HG03571 (cell line): ENCODE measurements at regions not wholly inside any gene's neighbourhood (a gene's known extent, or its start where the extent isn't known, plus 50 kb on each side); places are given as distances from the start of the nearest gene placed in this dataset.
"Not testable (repeated sequence)": the region's sequence is repeated elsewhere in the genome, so short reads cannot be mapped to it uniquely, and the experiment has no call there.

Experiments
- ATAC-seq: cut with Tn5 transposase; IDR thresholded peaks from one replicate; pipeline ENCODE4 v1.9.1; 2021; ENCODE audit not compliant: unreplicated experiment

DNA sequence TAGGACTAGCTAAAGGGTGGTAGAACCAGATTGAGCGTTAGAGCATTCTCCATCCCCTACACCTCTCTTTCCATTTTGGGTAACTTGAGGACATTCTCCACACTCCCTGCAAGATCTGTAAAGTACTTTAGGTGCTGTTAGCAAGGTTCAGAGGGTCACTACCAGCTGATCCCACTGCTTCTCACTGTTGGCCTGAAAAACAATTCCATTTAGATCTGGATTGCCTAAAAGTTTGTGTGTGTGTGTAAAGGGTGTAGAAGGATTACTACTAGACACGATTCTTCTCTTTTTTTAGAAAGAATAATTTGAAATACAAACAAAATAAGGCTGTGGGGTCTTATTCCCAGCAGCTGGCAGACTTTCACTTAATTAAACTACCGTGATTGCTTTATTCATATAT is 95.1 kb upstream of the TMEM178A start:
- ATAC-seq, result no peak

DNA sequence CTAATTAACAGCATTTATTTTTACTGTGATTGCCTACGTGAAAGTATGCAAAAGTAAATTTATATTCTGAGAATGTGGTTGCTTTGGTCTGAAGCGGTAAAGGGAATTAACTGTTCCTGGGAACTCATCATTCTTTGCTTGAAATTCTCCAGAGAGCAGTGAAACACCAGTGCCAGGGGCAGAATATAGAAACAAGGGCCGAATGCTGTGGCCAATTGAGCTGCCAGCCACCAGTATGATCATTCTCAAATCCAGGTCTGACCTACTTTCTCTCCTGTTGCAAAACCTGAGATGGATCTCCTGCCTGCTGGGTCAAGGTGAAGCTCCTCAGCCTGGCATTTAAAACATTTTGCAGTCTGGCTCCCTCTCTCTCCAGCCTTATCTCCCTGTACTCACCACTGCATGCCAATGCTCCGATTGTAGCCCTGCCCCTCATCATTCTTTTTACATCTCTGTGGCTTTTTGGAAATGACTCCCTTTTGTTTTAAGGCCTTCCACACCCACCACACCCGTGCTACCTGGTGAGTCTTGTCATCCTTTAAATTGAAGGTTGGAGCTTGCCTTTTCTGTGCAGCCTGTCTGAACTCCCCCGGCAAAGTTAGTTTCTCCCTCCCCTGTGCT is 94.5 kb upstream of the TMEM178A start:
- ATAC-seq, result no peak

DNA sequence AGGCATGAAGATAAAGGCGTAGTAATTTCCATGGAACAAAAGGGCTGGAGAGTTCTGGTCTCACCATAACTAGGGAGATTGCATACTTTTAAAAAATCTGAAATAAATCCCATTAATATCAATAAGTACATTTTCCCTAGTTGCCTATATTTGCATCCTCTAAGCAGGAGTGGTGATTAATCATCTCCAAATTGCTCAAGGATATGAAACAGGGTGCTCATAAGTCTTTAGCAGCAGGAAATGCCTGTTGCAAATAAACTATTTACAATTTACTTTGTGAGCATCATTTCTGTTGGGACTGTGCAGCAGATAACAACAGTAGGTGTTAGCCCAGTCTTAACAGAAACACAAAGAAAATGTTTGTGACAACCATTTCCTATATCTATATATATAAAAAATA is 92.4 kb upstream of the TMEM178A start:
- no peak for ATAC-seq

DNA sequence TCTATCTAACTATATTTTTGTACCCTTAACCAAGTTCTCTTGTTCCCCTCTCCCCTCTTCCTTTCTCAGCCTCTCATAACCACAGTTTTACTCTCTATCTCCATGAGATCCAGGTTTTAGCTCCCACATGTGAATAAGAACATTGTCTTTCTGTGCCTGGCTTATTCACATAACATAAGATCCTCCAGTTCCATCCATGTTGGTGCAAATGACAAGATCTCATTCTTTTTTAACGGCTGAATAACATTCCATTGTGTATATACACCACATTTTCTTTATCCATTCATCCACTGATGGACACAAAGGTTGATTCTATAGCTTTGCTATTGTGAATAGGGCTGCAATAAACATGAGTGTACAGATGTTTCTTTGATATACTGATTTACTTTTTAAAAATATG is 83.9 kb upstream of the TMEM178A start:
- ATAC-seq, result no peak

GRCh38 chr2:39583213-39583612 is 82.5 kb upstream of the TMEM178A start:
- ATAC-seq, result no peak

DNA sequence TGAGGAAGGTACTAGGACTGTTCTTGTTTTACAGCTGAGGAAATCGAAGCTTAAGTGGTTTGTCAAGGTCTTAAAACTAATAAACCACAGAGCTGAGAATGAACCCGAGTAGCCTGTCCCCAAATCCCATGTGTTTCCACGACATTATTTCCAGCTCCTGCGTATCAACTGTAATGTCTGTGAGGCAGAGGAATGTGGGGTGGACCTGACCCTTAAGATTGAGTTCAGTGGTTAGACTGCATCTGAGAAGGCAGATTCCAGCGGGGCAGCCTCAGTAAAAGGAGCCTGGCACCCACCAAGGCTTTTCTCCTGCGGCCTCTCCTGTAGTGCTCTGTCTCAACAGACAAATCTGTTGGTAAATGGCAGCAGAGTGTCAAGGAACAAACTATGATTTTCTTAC is 81.9 kb upstream of the TMEM178A start:
- ATAC-seq, result no peak

DNA sequence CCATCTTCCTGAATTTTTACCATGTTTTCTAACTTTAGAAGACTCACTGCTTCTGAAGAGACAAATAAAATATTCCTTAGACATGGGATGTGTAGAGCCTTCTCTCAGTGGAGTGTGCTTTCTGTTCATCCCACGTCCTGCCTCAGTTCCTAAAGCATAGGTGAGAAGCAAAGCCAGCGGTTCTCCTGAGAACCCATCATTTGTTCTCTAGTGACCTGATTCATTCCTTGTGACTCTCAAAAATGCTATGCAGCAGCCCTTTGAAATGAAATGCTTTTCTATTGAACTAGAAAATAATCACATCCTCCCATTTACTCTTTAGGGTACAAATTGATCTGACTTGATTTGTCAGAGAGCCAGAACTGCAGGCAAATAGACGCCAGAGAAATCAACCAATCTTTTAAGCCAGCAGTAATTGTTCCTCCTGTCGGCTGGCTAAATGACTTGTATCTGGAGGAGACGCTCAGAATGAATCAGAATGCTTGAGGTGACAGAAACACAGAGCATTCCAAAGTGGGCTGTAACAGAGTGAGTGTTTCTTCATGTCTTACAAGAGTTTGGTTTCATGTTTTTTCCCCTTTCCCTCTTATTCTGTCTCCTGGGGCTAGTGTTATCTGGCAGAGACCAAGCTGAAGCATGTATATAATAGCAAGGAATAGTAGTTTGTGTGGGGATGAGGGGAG is 81.3 kb upstream of the TMEM178A start:
- no peak for ATAC-seq

- ATAC-seq, result not testable (repeated sequence)
Observed at GRCh38 chr2:39585531-39585930, 80.2 kb upstream of the TMEM178A start.

GRCh38 chr2:39587168-39587567 is 78.5 kb upstream of the TMEM178A start:
- ATAC-seq, result no peak

DNA sequence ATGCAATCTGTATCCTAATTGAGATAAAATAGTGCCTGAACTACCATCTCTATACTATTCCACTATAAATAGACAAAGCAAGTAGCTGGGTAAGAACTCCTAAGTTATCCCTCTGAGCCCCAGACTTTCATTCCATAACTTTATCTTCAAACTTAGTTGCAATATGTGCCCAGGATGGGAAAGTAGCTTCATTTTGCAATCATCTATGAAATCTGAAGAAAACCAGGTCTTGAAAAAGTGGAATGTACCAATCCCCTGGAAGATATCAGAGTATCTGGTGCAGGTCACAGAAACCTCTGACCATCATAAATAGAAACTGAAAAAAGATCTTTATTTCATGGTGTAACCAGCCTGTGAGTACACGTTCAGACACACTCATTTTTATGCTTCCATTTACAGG is 78.1 kb upstream of the TMEM178A start:
- ATAC-seq, result no peak

DNA sequence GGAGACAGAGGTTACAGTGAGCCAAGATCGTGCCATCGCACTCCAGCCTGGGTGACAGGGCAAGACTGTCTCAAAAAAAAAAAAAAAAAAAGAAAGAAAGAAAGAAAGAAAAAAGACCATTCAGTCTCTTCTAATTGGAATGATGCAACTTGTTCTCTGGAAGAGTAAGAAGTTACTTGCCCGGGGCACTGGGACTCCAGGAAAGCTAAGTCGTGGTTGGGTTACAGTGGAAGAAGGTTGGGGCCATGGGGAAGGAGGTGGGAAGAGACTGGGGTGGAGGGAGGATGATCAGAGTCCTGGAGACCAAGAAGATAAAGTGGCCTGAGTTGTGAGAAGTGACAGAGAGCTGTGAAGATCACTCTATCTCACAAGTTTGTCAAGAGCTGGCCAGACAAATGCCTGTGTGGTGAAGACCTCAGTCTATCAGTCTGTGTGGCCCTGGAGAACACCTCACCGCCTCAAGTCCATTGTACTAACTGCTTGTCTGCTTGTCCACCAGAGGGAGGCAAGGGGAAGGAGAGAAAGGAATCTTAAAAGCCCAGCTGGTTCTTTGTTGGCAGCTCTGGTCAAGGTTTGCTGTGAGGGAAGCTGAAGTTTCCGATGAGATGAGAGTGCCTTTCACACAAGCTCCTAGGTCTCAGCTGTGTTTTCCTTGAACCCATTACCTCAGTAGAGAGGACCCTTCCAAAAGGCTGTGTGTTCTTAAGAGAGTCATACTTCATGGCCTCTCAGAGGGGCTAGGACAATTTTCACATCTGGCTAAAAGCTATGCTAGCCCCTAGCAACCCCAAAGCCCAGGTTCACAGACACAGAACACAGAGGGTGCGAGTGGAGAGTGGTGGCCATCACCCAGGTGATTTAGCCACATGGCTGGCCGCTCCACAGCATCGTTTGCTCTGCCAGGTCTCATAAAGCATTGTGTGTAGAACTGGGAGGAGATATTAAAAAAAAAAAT is 72.0 kb upstream of the TMEM178A start:
- no peak for ATAC-seq

GRCh38 chr2:39595116-39595515 is 70.6 kb upstream of the TMEM178A start:
- no peak for ATAC-seq

- no peak for ATAC-seq
Observed at GRCh38 chr2:39597314-39597713, 68.4 kb upstream of the TMEM178A start.

GRCh38 chr2:39602616-39603015 is 63.1 kb upstream of the TMEM178A start:
- no peak for ATAC-seq

DNA sequence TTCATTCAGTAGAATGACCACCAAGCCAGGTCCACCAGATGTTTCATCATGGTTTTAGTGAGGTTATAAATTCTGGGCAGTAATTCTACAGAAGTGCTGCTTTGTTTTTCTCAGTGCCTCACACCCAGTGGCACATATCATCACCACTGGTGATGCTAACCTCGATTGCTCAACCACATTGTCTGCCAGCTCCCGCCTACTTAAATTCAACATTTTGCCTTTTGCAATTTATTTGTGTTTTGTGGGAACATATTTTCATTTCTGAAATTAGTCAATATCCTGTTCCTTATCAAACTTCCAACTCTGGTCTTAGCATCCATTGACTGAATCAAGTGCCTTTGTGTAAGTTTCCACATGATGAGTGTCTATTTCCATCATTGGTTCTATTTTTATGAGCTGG is 62.3 kb upstream of the TMEM178A start:
- no peak for ATAC-seq

DNA sequence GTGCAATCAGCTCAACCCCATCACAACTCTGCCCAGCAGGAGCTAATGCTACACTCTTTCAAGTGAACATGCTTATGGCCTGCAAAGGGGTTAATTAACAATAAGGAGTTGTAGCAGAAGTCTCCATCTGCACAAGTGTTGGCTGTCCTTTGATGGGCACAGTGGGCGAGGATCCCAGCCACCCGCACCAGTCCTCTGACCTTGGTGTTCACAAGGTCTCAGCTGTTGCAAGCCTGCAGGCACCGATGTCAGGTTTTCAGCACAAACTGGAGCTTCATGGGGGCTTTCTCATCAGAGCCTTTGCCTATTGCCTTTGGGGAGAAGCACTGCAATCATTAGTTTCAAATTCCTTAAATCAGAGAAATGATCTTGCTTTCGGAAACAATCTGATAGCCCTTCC is 60.9 kb upstream of the TMEM178A start:
- ATAC-seq, result no peak

GRCh38 chr2:39606585-39606984 is 59.1 kb upstream of the TMEM178A start:
- ATAC-seq, result no peak

GRCh38 chr2:39607538-39608262 is 58.0 kb upstream of the TMEM178A start:
- ATAC-seq, result no peak

GRCh38 chr2:39608263-39608575 is 57.5 kb upstream of the TMEM178A start:
- ATAC-seq, result no peak

- no peak for ATAC-seq
Observed at GRCh38 chr2:39608686-39609441, 56.9 kb upstream of the TMEM178A start.

GRCh38 chr2:39609917-39610316 is 55.8 kb upstream of the TMEM178A start:
- ATAC-seq, result no peak
